ENCODE measurements at regions not wholly inside any gene's neighbourhood (a gene's known extent, or its start where the extent isn't known, plus 50 kb on each side); places are given as distances from the start of the nearest gene placed in this dataset.

GRCh38 chr5:2185646-2186471, 303.1 kb upstream of the IRX4 start:
- no peak overlapping the region for H3K27ac ChIP-seq
- no peak for ATAC-seq
- no peak for TF ChIP-seq CTCF (IDR thresholded peaks at IDR 0.05)
- no peaks in the 10 kb centered on the region for H3K9me3 ChIP-seq
- no peaks in the 10 kb centered on the region for H3K27me3 ChIP-seq
- H3K36me3 ChIP-seq = no peaks in the 10 kb centered on the region
- DNase-seq = no peak
- intact Hi-C loops (cut with DNase I) = no loop called here
- H3K4me3 ChIP-seq = no peak overlapping the region
- H3K4me1 ChIP-seq = no peaks in the 10 kb centered on the region

- intact Hi-C loops (cut with DNase I) = no loop called here
- TF ChIP-seq CTCF (IDR thresholded peaks at IDR 0.05) = no peak
- H3K27ac ChIP-seq = peak overlapping the region; percentile 58
- H3K27me3 ChIP-seq = no peaks in the 10 kb centered on the region
- H3K4me3 ChIP-seq = no peak overlapping the region
- no peak for DNase-seq
- ATAC-seq = peak; percentile 16
- no peaks in the 10 kb centered on the region for H3K9me3 ChIP-seq
- H3K36me3 ChIP-seq = no peaks in the 10 kb centered on the region
- H3K4me1 ChIP-seq = no peaks in the 10 kb centered on the region
Measured at GRCh38 chr5:2184563-2185540, 302.1 kb upstream of the IRX4 start.

GRCh38 chr5:2184026-2184366, 301.3 kb upstream of the IRX4 start:
- Histone ChIP-seq H3K36me3 (no peaks in the 10 kb centered on the region), H3K27ac (peak overlapping the region; percentile 58), H3K9me3 (no peaks in the 10 kb centered on the region), H3K4me1 (no peaks in the 10 kb centered on the region), H3K4me3 (no peak overlapping the region), H3K27me3 (no peaks in the 10 kb centered on the region)
- intact Hi-C loops (cut with DNase I) = no loop called here
- DNase-seq = no peak
- no peak for ATAC-seq
- no peak for TF ChIP-seq CTCF (IDR thresholded peaks at IDR 0.05)

GRCh38 chr5:2183154-2184025, 300.7 kb upstream of the IRX4 start:
- Histone ChIP-seq H3K27ac (peak overlapping the region; percentile 47), H3K9me3 (no peaks in the 10 kb centered on the region), H3K36me3 (no peaks in the 10 kb centered on the region), H3K4me1 (no peaks in the 10 kb centered on the region), H3K4me3 (no peak overlapping the region), H3K27me3 (no peaks in the 10 kb centered on the region)
- ATAC-seq (no peak), DNase-seq (no peak)
- no peak for TF ChIP-seq CTCF (IDR thresholded peaks at IDR 0.05)
- intact Hi-C loops (cut with DNase I) = no loop called here

- Histone ChIP-seq H3K9me3 (no peaks in the 10 kb centered on the region), H3K27ac (no peak overlapping the region), H3K27me3 (no peaks in the 10 kb centered on the region), H3K4me1 (no peaks in the 10 kb centered on the region), H3K4me3 (no peak overlapping the region), H3K36me3 (no peaks in the 10 kb centered on the region)
- intact Hi-C loops (cut with DNase I) = no loop called here
- no peak for ATAC-seq
- DNase-seq = no peak
- no peak for TF ChIP-seq CTCF (IDR thresholded peaks at IDR 0.05)
Measured at GRCh38 chr5:2182020-2182419, 299.3 kb upstream of the IRX4 start.

Data from upper lobe of right lung (tissue), 1 donor.